ENCODE measurements at regions not wholly inside any gene's neighbourhood (a gene's known extent, or its start where the extent isn't known, plus 50 kb on each side); places are given as distances from the start of the nearest gene placed in this dataset.

DNA sequence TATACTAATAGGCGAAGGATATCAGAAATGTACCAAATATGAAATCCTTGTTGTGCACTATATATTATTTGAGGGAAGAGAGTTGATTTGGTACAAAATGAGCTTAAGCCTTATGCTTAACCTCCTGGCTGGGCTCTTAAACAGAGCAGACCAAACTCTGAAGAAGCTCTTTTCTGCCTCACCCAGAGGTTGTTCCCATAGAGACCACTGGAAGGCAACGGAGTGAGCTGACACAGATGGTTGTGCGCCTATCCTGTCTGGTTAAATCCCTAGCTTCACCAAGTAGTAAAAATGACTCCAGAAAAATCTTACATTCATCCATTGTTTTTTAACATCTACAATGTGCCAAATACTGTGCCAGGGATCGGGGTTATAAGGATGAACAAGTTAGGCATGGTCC lies 55.9 kb upstream of the NOL4 start:
- no peaks in the 10 kb centered on the region for H3K4me1 ChIP-seq (ENCODE audit: insufficient read depth, low read length)
- H4K20me1 ChIP-seq (ENCODE audit: insufficient read depth, low read length) = no peaks in the 10 kb centered on the region
- no peaks in the 10 kb centered on the region for H3K9me3 ChIP-seq (ENCODE audit: low read length)
- in situ Hi-C loops (cut with HindIII; ENCODE audit: extremely low pct_ligation_motif_present, low pct_unique_long_range_greater_than_20kb) = no loop called here
- DNase-seq (ENCODE audit: low spot score) (no peak), FAIRE-seq (no peak), ATAC-seq (no peak)
- H3K9ac ChIP-seq (ENCODE audit: insufficient read depth, low read depth, low read length) = no peak overlapping the region
- intact Hi-C loops (cut with micrococcal nuclease; ENCODE audit: unreplicated experiment) = no loop called here
- H3K27ac ChIP-seq (ENCODE audit: extremely low read length, insufficient read depth, low read length) = no peak overlapping the region
- BruUV-seq (replicated peaks) = no TSS peak
- 0% methylated on average over 4 of the region's 4 CpGs for WGBS (ENCODE audit: low lambda C conversion rate)
- TF ChIP-seq ZNF678 (CRISPR knock-in tag; IDR thresholded peaks at IDR 0.05) (no peak), CHD4 (IDR thresholded peaks at IDR 0.05; ENCODE audit: borderline replicate concordance, low read length) (no peak), ZNF296 (CRISPR knock-in tag; conservative IDR thresholded peaks at IDR 0.05) (no peak), FOXO1 (CRISPR knock-in tag; IDR thresholded peaks at IDR 0.05) (no peak), BRCA1 (CRISPR knock-in tag; IDR thresholded peaks at IDR 0.05) (no peak), CREM (IDR thresholded peaks at IDR 0.05) (no peak), CREM (CRISPR knock-in tag; IDR thresholded peaks at IDR 0.05) (no peak), CEBPB (IDR thresholded peaks at IDR 0.05; ENCODE audit: borderline replicate concordance, low read depth, low read length) (no peak), NR3C1 (CRISPR knock-in tag; IDR thresholded peaks at IDR 0.05) (no peak), RBM22 (optimal IDR thresholded peaks at IDR 0.05; ENCODE audit: low read length) (no peak), FOSL1 (CRISPR knock-in tag; IDR thresholded peaks at IDR 0.05; ENCODE audit: borderline replicate concordance) (no peak), YY1 (IDR thresholded peaks at IDR 0.05; ENCODE audit: insufficient read depth, insufficient replicate concordance, low read depth, low read length) (no peak)
- TF ChIP-seq, protein P1, sequence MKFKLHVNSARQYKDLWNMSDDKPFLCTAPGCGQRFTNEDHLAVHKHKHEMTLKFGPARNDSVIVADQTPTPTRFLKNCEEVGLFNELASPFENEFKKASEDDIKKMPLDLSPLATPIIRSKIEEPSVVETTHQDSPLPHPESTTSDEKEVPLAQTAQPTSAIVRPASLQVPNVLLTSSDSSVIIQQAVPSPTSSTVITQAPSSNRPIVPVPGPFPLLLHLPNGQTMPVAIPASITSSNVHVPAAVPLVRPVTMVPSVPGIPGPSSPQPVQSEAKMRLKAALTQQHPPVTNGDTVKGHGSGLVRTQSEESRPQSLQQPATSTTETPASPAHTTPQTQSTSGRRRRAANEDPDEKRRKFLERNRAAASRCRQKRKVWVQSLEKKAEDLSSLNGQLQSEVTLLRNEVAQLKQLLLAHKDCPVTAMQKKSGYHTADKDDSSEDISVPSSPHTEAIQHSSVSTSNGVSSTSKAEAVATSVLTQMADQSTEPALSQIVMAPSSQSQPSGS (CRISPR knock-in tag; IDR thresholded peaks at IDR 0.05) = no peak
- TF ChIP-seq, protein P2, sequence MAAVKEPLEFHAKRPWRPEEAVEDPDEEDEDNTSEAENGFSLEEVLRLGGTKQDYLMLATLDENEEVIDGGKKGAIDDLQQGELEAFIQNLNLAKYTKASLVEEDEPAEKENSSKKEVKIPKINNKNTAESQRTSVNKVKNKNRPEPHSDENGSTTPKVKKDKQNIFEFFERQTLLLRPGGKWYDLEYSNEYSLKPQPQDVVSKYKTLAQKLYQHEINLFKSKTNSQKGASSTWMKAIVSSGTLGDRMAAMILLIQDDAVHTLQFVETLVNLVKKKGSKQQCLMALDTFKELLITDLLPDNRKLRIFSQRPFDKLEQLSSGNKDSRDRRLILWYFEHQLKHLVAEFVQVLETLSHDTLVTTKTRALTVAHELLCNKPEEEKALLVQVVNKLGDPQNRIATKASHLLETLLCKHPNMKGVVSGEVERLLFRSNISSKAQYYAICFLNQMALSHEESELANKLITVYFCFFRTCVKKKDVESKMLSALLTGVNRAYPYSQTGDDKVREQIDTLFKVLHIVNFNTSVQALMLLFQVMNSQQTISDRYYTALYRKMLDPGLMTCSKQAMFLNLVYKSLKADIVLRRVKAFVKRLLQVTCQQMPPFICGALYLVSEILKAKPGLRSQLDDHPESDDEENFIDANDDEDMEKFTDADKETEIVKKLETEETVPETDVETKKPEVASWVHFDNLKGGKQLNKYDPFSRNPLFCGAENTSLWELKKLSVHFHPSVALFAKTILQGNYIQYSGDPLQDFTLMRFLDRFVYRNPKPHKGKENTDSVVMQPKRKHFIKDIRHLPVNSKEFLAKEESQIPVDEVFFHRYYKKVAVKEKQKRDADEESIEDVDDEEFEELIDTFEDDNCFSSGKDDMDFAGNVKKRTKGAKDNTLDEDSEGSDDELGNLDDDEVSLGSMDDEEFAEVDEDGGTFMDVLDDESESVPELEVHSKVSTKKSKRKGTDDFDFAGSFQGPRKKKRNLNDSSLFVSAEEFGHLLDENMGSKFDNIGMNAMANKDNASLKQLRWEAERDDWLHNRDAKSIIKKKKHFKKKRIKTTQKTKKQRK (IDR thresholded peaks at IDR 0.05; ENCODE audit: low read length) = no peak
- TF ChIP-seq, protein P3, sequence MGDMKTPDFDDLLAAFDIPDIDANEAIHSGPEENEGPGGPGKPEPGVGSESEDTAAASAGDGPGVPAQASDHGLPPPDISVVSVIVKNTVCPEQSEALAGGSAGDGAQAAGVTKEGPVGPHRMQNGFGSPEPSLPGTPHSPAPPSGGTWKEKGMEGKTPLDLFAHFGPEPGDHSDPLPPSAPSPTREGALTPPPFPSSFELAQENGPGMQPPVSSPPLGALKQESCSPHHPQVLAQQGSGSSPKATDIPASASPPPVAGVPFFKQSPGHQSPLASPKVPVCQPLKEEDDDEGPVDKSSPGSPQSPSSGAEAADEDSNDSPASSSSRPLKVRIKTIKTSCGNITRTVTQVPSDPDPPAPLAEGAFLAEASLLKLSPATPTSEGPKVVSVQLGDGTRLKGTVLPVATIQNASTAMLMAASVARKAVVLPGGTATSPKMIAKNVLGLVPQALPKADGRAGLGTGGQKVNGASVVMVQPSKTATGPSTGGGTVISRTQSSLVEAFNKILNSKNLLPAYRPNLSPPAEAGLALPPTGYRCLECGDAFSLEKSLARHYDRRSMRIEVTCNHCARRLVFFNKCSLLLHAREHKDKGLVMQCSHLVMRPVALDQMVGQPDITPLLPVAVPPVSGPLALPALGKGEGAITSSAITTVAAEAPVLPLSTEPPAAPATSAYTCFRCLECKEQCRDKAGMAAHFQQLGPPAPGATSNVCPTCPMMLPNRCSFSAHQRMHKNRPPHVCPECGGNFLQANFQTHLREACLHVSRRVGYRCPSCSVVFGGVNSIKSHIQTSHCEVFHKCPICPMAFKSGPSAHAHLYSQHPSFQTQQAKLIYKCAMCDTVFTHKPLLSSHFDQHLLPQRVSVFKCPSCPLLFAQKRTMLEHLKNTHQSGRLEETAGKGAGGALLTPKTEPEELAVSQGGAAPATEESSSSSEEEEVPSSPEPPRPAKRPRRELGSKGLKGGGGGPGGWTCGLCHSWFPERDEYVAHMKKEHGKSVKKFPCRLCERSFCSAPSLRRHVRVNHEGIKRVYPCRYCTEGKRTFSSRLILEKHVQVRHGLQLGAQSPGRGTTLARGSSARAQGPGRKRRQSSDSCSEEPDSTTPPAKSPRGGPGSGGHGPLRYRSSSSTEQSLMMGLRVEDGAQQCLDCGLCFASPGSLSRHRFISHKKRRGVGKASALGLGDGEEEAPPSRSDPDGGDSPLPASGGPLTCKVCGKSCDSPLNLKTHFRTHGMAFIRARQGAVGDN (CRISPR knock-in tag; IDR thresholded peaks at IDR 0.05) = no peak
- H3K4me2 ChIP-seq (ENCODE audit: low read depth, low read length) = no peak overlapping the region
- no peak overlapping the region for H3K4me3 ChIP-seq (replicated peaks in 1 of 3; ENCODE audit: insufficient read depth in 1 of 3, low read depth in 2 of 3, low read length in 3 of 3)
- ChIA-PET POLR2A (no interaction called here), CTCF (ENCODE audit: low intra/inter-chr PET ratio, low total read pairs) (no interaction called here)
- H2AFZ ChIP-seq (ENCODE audit: low read length) = no peak overlapping the region
- no peaks in the 10 kb centered on the region for H3K79me2 ChIP-seq (ENCODE audit: insufficient read depth, low read length)
- no peaks in the 10 kb centered on the region for H3K27me3 ChIP-seq (ENCODE audit: control insufficient read depth in 1 of 2, insufficient read depth in 2 of 2, low read length in 2 of 2)
- no peaks in the 10 kb centered on the region for H3K36me3 ChIP-seq (replicated peaks in 1 of 2; ENCODE audit: control insufficient read depth in 1 of 2, insufficient read depth in 2 of 2, low read length in 2 of 2)
